Suprapubic skin (tissue), 4 donors: ENCODE measurements at regions not wholly inside any gene's neighbourhood (a gene's known extent, or its start where the extent isn't known, plus 50 kb on each side); places are given as distances from the start of the nearest gene placed in this dataset.

Experiments used
- CTCF ChIP-seq, 2 donors: fragments of 200-600 bp in 1 of 2; fragments of 450-650 bp in 1 of 2; sonication (generic) in 1 of 2; IDR thresholded peaks; one replicate each; pipeline ENCODE4 v1.5.1; 2016 to 2019; ENCODE audit warnings: antibody characterized with exemption in 2 of 2, mild to moderate bottlenecking in 1 of 2, moderate library complexity in 1 of 2
- EP300 ChIP-seq: sonication (generic); formaldehyde crosslinking; IDR thresholded peaks from one replicate; pipeline ENCODE4 v1.6.1; 2017; ENCODE audit warnings: antibody characterized with exemption
- POLR2A ChIP-seq, 2 donors: fragments of 450-650 bp; IDR thresholded peaks; one replicate each; pipeline ENCODE4 v1.6.1; 2017; ENCODE audit warnings: antibody characterized with exemption in 2 of 2, mild to moderate bottlenecking in 2 of 2, moderate library complexity in 2 of 2
- POLR2AphosphoS5 ChIP-seq, 3 donors: sonication (generic); formaldehyde crosslinking; IDR thresholded peaks; one replicate each; pipeline ENCODE4 v1.6.1; 2017; ENCODE audit warnings: antibody characterized with exemption in 3 of 3

GRCh38 chr13:109957875-109958274 is 171.5 kb upstream of the IRS2 start:
- TF ChIP-seq POLR2AphosphoS5 (IDR thresholded peaks at IDR 0.05) (no peak), CTCF (IDR thresholded peaks at IDR 0.05) (no peak), POLR2A (IDR thresholded peaks at IDR 0.05) (no peak), EP300 (no peak)
